ENCODE measurements at regions not wholly inside any gene's neighbourhood (a gene's known extent, or its start where the extent isn't known, plus 50 kb on each side); places are given as distances from the start of the nearest gene placed in this dataset.

DNA sequence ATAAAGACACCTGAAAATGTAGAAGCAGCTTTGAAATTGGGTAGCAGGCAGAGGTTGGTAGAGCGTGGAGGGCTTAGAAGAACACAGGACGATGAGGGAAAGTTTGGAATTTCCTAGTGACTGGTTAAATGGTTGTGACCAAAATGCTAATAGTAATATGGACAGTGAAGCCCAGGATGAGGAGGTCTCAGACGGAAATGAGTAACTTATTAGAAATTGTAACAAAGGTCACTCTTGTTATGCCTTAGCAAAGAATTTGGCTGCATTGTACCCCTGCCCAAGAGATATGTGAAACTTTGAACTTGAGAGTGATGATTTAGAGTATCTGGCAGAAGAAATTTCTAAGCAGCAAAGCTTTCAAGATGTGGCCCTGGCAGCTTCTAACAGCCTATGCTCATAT, 382.5 kb downstream of the KCNN2 start:
- Histone ChIP-seq H3K9me3 (no peaks in the 10 kb centered on the region), H3K36me3 (no peaks in the 10 kb centered on the region), H3K27ac (no peak overlapping the region), H3K27me3 (replicated peaks; ENCODE audit: insufficient read depth) (no peaks in the 10 kb centered on the region), H3K4me1 (ENCODE audit: control insufficient read depth in 1 of 2, low read depth in 2 of 2) (no peaks in the 10 kb centered on the region), H3K4me3 (no peak overlapping the region)
- no peak for TF ChIP-seq CTCF (IDR thresholded peaks at IDR 0.05)
- ATAC-seq (ENCODE audit: insufficient number of reproducible peaks, low FRiP score, low read depth) (no peak), DNase-seq (ENCODE audit: low spot score) (no peak)

DNA sequence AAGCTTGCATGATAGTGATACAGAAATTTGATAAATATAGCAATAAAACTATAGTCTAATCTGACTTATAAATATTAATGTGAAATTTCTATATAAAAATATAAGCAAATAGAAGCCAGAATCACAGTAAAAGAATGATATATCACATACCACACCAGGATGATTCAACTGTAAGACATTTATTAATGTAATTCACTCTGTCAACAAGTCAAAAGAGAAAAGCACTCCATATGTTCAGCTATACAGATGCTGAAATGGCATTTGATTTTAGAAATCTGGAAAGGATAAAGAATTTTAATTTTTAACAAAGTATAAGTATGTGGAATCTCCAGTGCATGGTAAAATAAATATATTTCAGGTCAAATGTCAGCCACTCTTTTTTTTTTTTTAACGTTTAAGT, 372.4 kb downstream of the KCNN2 start:
- no peak overlapping the region for H3K27ac ChIP-seq
- no peak overlapping the region for H3K4me3 ChIP-seq
- no peaks in the 10 kb centered on the region for H3K4me1 ChIP-seq (ENCODE audit: control insufficient read depth in 1 of 2, low read depth in 2 of 2)
- H3K36me3 ChIP-seq: no peaks in the 10 kb centered on the region
- H3K27me3 ChIP-seq (replicated peaks; ENCODE audit: insufficient read depth): no peaks in the 10 kb centered on the region
- no peak for DNase-seq (ENCODE audit: low spot score)
- TF ChIP-seq CTCF (IDR thresholded peaks at IDR 0.05): no peak
- no peaks in the 10 kb centered on the region for H3K9me3 ChIP-seq
- no peak for ATAC-seq (ENCODE audit: insufficient number of reproducible peaks, low FRiP score, low read depth)

DNA sequence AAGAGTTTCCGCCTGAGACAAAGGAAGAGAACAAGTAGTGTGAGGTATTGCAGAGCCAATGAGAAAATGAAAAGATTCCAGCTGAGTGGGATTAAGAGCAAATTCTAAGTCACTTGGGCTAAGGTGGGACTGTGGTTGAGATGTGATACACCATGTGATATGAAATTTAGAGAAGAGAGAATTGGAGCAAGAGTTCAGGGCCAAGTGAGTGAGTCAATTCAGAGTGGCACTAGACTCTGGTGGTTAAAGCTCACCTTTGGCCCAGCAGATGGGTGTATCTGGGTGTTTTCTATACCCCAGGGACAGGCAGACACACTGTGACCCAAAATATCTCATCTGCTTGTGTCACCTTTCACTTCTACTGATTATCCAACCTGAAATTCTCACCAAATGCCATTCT, 368.1 kb downstream of the KCNN2 start:
- DNase-seq (ENCODE audit: low spot score) (no peak), ATAC-seq (ENCODE audit: insufficient number of reproducible peaks, low FRiP score, low read depth) (no peak)
- no peak overlapping the region for H3K27ac ChIP-seq
- no peaks in the 10 kb centered on the region for H3K27me3 ChIP-seq (replicated peaks; ENCODE audit: insufficient read depth)
- no peaks in the 10 kb centered on the region for H3K4me1 ChIP-seq (ENCODE audit: control insufficient read depth in 1 of 2, low read depth in 2 of 2)
- no peak overlapping the region for H3K4me3 ChIP-seq
- no peaks in the 10 kb centered on the region for H3K9me3 ChIP-seq
- H3K36me3 ChIP-seq: no peaks in the 10 kb centered on the region
- TF ChIP-seq CTCF (IDR thresholded peaks at IDR 0.05): no peak

DNA sequence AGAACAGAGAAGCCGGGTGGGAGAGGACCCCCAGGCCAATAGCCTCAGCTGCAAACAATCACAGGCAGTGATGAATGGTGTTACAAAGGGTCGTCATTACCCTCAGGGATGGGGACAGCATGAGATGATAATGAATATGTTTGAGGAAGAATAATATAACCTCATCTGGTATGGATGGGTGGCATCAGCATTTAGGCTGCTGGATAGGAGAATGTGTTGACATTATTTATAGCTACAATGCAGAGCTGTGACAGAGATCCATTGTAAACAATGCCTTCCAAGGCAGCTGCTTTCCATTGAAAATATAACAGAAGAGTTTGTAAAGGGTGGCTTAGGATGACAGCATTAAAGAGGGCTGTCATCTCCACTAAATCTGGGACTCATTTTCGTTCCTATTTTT, 365.5 kb downstream of the KCNN2 start:
- DNase-seq (ENCODE audit: low spot score) (no peak), ATAC-seq (ENCODE audit: insufficient number of reproducible peaks, low FRiP score, low read depth) (no peak)
- Histone ChIP-seq H3K4me1 (ENCODE audit: control insufficient read depth in 1 of 2, low read depth in 2 of 2) (no peaks in the 10 kb centered on the region), H3K27ac (no peak overlapping the region), H3K9me3 (no peaks in the 10 kb centered on the region), H3K27me3 (replicated peaks; ENCODE audit: insufficient read depth) (no peaks in the 10 kb centered on the region), H3K36me3 (no peaks in the 10 kb centered on the region), H3K4me3 (no peak overlapping the region)
- TF ChIP-seq CTCF (IDR thresholded peaks at IDR 0.05): no peak

DNA sequence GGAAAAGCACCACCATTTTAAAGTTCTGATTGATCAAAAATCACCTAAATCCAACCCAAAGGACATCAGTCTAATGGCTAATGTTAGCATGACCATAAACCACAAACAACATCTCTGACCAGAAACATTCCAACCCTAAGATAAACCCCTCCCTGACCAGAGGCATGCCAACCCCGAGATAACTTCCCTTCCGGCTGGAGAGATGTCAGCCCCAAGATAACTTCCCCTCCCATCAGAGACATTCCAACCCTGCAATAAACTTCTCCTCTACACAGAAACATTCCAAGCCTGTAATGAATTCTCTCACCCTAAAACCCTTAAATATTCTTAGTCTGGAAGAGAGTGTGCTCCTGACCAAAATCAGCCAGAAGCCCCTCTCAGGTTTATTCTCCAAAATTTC, 364.3 kb downstream of the KCNN2 start:
- Histone ChIP-seq H3K27me3 (replicated peaks; ENCODE audit: insufficient read depth) (no peaks in the 10 kb centered on the region), H3K9me3 (no peaks in the 10 kb centered on the region), H3K27ac (no peak overlapping the region), H3K4me1 (ENCODE audit: control insufficient read depth in 1 of 2, low read depth in 2 of 2) (no peaks in the 10 kb centered on the region), H3K36me3 (no peaks in the 10 kb centered on the region), H3K4me3 (no peak overlapping the region)
- TF ChIP-seq CTCF (IDR thresholded peaks at IDR 0.05): no peak
- no peak for DNase-seq (ENCODE audit: low spot score)
- no peak for ATAC-seq (ENCODE audit: insufficient number of reproducible peaks, low FRiP score, low read depth)

All from thoracic aorta (tissue), 2 donors.